ENCODE measurements at regions not wholly inside any gene's neighbourhood (a gene's known extent, or its start where the extent isn't known, plus 50 kb on each side); places are given as distances from the start of the nearest gene placed in this dataset.

DNA sequence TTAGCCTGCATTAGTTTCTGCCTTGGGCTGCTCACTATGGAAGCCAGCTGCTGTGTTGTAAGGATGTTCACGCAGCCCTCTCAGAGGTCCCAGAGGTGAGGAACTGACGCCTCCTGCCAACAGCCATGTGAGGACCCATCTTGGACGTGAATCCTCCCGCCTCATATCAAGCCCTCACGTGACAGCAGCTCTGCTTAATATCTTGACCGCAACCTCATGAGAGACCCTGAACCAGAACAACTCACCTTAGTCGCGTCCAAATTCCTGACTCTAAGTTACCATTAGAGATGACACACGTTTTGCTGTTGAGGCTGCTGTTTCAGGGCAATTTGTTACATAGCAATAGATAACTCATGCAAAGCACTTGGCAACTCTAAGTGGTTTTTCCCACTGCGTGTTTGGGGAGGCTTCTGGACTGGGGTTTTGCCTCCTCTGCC lies 97.7 kb downstream of the TMEM17 start:
- TF ChIP-seq EP300 (IDR thresholded peaks at IDR 0.05; ENCODE audit: borderline replicate concordance) (no peak), YY1 (IDR thresholded peaks at IDR 0.05; ENCODE audit: low read depth) (no peak), FOXM1 (IDR thresholded peaks at IDR 0.05; ENCODE audit: borderline replicate concordance, low read depth) (no peak), CREB1 (IDR thresholded peaks at IDR 0.05; ENCODE audit: low read depth) (no peak), USF1 (IDR thresholded peaks at IDR 0.05) (no peak), RAD21 (IDR thresholded peaks at IDR 0.05; ENCODE audit: low read depth) (no peak), TAF1 (IDR thresholded peaks at IDR 0.05; ENCODE audit: low read depth) (no peak), NFIC (IDR thresholded peaks at IDR 0.05) (no peak), CEBPB (IDR thresholded peaks at IDR 0.05) (no peak), EGR1 (IDR thresholded peaks at IDR 0.05) (no peak)
- TF ChIP-seq, protein P1, sequence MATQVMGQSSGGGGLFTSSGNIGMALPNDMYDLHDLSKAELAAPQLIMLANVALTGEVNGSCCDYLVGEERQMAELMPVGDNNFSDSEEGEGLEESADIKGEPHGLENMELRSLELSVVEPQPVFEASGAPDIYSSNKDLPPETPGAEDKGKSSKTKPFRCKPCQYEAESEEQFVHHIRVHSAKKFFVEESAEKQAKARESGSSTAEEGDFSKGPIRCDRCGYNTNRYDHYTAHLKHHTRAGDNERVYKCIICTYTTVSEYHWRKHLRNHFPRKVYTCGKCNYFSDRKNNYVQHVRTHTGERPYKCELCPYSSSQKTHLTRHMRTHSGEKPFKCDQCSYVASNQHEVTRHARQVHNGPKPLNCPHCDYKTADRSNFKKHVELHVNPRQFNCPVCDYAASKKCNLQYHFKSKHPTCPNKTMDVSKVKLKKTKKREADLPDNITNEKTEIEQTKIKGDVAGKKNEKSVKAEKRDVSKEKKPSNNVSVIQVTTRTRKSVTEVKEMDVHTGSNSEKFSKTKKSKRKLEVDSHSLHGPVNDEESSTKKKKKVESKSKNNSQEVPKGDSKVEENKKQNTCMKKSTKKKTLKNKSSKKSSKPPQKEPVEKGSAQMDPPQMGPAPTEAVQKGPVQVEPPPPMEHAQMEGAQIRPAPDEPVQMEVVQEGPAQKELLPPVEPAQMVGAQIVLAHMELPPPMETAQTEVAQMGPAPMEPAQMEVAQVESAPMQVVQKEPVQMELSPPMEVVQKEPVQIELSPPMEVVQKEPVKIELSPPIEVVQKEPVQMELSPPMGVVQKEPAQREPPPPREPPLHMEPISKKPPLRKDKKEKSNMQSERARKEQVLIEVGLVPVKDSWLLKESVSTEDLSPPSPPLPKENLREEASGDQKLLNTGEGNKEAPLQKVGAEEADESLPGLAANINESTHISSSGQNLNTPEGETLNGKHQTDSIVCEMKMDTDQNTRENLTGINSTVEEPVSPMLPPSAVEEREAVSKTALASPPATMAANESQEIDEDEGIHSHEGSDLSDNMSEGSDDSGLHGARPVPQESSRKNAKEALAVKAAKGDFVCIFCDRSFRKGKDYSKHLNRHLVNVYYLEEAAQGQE (IDR thresholded peaks at IDR 0.05; ENCODE audit: low read depth): no peak
